ENCODE measurements at regions not wholly inside any gene's neighbourhood (a gene's known extent, or its start where the extent isn't known, plus 50 kb on each side); places are given as distances from the start of the nearest gene placed in this dataset.

DNA sequence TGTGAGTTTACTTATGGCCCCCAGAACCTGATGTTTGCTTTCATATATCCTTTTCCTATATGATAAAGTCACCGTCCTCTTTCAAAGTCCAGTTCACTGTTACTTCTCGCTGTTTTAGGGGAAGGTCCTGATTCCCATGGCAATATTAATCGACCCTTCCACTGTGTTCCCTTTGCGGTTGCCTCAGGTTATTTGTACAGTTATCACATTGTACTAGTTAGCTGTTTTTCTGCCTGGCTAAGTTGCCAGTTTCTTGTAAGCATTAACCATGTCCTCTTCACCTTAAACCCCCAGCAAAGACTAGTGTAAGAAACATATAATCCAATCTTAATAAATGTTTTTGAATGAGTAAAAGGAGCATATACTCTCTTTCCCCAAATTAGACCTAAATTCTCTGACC, 115.0 kb upstream of the PPFIA2 start:
- no peak overlapping the region for H3K9ac ChIP-seq (ENCODE audit: insufficient read depth in 1 of 2, low read depth in 2 of 2, low read length in 2 of 2)

More for the DNA sequence above, 115.0 kb upstream of the PPFIA2 start:
- no peaks in the 10 kb centered on the region for H3K9me3 ChIP-seq (replicated peaks; ENCODE audit: control insufficient read depth, insufficient read depth, low read depth, low read length)
- in situ Hi-C loops (cut with MboI) = no loop called here
- H3K27me3 ChIP-seq (ENCODE audit: control insufficient read depth in 2 of 2, insufficient read depth in 2 of 2, low read length in 2 of 2) = no peaks in the 10 kb centered on the region
- CTCF ChIA-PET (ENCODE audit: low intra/inter-chr PET ratio) = no interaction called here
- H3K4me1 ChIP-seq (replicated peaks in 1 of 2; ENCODE audit: control insufficient read depth in 2 of 2, insufficient read depth in 2 of 2, low read length in 2 of 2) = no peaks in the 10 kb centered on the region
- no peaks in the 10 kb centered on the region for H3K9me1 ChIP-seq (ENCODE audit: control insufficient read depth, insufficient read depth, low read length)
- H3K79me2 ChIP-seq (ENCODE audit: control insufficient read depth, insufficient read depth, low read length) = no peaks in the 10 kb centered on the region
- H3K36me3 ChIP-seq (ENCODE audit: control insufficient read depth, insufficient read depth, low read length) = no peaks in the 10 kb centered on the region
- FAIRE-seq (no peak), ATAC-seq (no peak), DNase-seq (ENCODE audit: extremely low read depth in 1 of 4, low spot score in 3 of 4) (no peak)
- H3K4me2 ChIP-seq (ENCODE audit: insufficient read depth, low read length) = no peak overlapping the region
- H2AFZ ChIP-seq (ENCODE audit: low read depth, low read length) = no peak overlapping the region
- 1% methylated on average over 4 of the region's 4 CpGs for WGBS (ENCODE audit: insufficient coverage, low coverage, missing lambda C conversion rate)
- no peak overlapping the region for H3K4me3 ChIP-seq
- intact Hi-C loops (cut with micrococcal nuclease) = no loop called here
- H3K27ac ChIP-seq (ENCODE audit: extremely low read depth, low read depth, low read length) = no peak overlapping the region
- TF ChIP-seq SRSF7 (optimal IDR thresholded peaks at IDR 0.05; ENCODE audit: low read depth, low read length) = no peak
- TF ChIP-seq, protein P1, sequence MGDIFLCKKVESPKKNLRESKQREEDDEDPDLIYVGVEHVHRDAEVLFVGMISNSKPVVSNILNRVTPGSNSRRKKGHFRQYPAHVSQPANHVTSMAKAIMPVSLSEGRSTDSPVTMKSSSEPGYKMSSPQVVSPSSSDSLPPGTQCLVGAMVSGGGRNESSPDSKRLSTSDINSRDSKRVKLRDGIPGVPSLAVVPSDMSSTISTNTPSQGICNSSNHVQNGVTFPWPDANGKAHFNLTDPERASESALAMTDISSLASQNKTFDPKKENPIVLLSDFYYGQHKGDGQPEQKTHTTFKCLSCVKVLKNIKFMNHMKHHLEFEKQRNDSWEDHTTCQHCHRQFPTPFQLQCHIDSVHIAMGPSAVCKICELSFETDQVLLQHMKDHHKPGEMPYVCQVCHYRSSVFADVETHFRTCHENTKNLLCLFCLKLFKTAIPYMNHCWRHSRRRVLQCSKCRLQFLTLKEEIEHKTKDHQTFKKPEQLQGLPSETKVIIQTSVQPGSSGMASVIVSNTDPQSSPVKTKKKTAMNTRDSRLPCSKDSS (IDR thresholded peaks at IDR 0.05; ENCODE audit: low read depth, partially characterized antibody) = no peak
- no peak for TF ChIP-seq HNRNPH1 (optimal IDR thresholded peaks at IDR 0.05; ENCODE audit: low read depth, low read length)
- no peak for TF ChIP-seq JUND (IDR thresholded peaks at IDR 0.05; ENCODE audit: borderline replicate concordance, low read depth, low read length)
- no peak for TF ChIP-seq JUND (tag; IDR thresholded peaks at IDR 0.05; ENCODE audit: borderline replicate concordance, low read depth, low read length)
- TF ChIP-seq ERF (CRISPR knock-in tag; IDR thresholded peaks at IDR 0.05) = no peak
- no peak for TF ChIP-seq SREBF1 (IDR thresholded peaks at IDR 0.05; ENCODE audit: borderline replicate concordance, low read depth, low read length)
- TF ChIP-seq, protein P2, sequence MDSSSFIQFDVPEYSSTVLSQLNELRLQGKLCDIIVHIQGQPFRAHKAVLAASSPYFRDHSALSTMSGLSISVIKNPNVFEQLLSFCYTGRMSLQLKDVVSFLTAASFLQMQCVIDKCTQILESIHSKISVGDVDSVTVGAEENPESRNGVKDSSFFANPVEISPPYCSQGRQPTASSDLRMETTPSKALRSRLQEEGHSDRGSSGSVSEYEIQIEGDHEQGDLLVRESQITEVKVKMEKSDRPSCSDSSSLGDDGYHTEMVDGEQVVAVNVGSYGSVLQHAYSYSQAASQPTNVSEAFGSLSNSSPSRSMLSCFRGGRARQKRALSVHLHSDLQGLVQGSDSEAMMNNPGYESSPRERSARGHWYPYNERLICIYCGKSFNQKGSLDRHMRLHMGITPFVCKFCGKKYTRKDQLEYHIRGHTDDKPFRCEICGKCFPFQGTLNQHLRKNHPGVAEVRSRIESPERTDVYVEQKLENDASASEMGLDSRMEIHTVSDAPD (CRISPR knock-in tag; IDR thresholded peaks at IDR 0.05) = no peak
- TF ChIP-seq ETV1 (tag; conservative IDR thresholded peaks at IDR 0.05; ENCODE audit: low read depth) = no peak
- no peak for TF ChIP-seq NCOA2 (IDR thresholded peaks at IDR 0.05; ENCODE audit: partially characterized antibody in 2 of 2)
- no peaks in the 10 kb centered on the region for H4K20me1 ChIP-seq (replicated peaks; ENCODE audit: control insufficient read depth, insufficient read depth, low read length)
- no TSS peak for BruUV-seq (replicated peaks)
- POLR2A ChIA-PET = no interaction called here

Data from K562 (cell line).